ENCODE measurements at regions not wholly inside any gene's neighbourhood (a gene's known extent, or its start where the extent isn't known, plus 50 kb on each side); places are given as distances from the start of the nearest gene placed in this dataset.

GRCh38 chr13:86095351-86095750 lies 296.1 kb upstream of the SLITRK6 start:
- no peaks in the 10 kb centered on the region for H3K4me1 ChIP-seq (replicated peaks in 1 of 4; ENCODE audit: control insufficient read depth in 3 of 4, insufficient read depth in 4 of 4, low read length in 3 of 4)
- H2AK5ac ChIP-seq (ENCODE audit: low read depth, low read length), result no peak overlapping the region
- no peak overlapping the region for H3K4me3 ChIP-seq (ENCODE audit: extremely low read depth in 1 of 4, insufficient read depth in 2 of 4, low read depth in 3 of 4, low read length in 4 of 4)
- H3K18ac ChIP-seq (ENCODE audit: extremely low read depth, low read length), result no peak overlapping the region
- no peak overlapping the region for H3K4ac ChIP-seq (replicated peaks; ENCODE audit: insufficient read length, low read depth, low read length)
- 70% methylated on average over 3 of the region's 3 CpGs; no CpG with 5 or more reads in 1 of the 2 experiments for WGBS, 2 experiments (ENCODE audit: extremely low coverage in 1 of 2, insufficient coverage in 1 of 2, insufficient read length in 1 of 2, insufficient replicate concordance in 2 of 2, low coverage in 1 of 2, low lambda C conversion rate in 2 of 2, missing lambda C conversion rate in 1 of 2)
- H3K9ac ChIP-seq (replicated peaks in 1 of 4; ENCODE audit: extremely low read depth in 1 of 4, low read depth in 3 of 4, low read length in 3 of 4), result no peak overlapping the region
- no peak overlapping the region for H3K14ac ChIP-seq (ENCODE audit: insufficient read length)
- no peak overlapping the region for H2BK5ac ChIP-seq (ENCODE audit: low read depth, low read length)
- H3K79me1 ChIP-seq (ENCODE audit: low read depth, low read length), result no peaks in the 10 kb centered on the region
- no peak overlapping the region for H4K8ac ChIP-seq (ENCODE audit: extremely low read depth, insufficient read depth, low read length)
- H3K56ac ChIP-seq (replicated peaks; ENCODE audit: insufficient read length, low read depth, low read length), result no peak overlapping the region
- H2BK12ac ChIP-seq (ENCODE audit: low read depth, low read length), result no peak overlapping the region
- no peak overlapping the region for H2BK120ac ChIP-seq (replicated peaks; ENCODE audit: low read depth, low read length)
- H3K23me2 ChIP-seq (ENCODE audit: low read depth, low read length), result no peaks in the 10 kb centered on the region
- no peak overlapping the region for H3K23ac ChIP-seq (ENCODE audit: insufficient read length)
- no peak for TF ChIP-seq E2F6 (IDR thresholded peaks at IDR 0.05)
- no peak for TF ChIP-seq EZH2 (IDR thresholded peaks at IDR 0.05; ENCODE audit: low read depth, low read length, severe bottlenecking)
- no peak for TF ChIP-seq GABPA (IDR thresholded peaks at IDR 0.05; ENCODE audit: borderline replicate concordance, insufficient read depth, low read length)
- no peak for TF ChIP-seq KDM4A (IDR thresholded peaks at IDR 0.05; ENCODE audit: low read depth, low read length, severe bottlenecking)
- no peak for TF ChIP-seq TAF1 (IDR thresholded peaks at IDR 0.05; ENCODE audit: low read depth, low read length)
- TF ChIP-seq BRCA1 (IDR thresholded peaks at IDR 0.05; ENCODE audit: low read depth, low read length), result no peak
- no peak for TF ChIP-seq RNF2 (IDR thresholded peaks at IDR 0.05; ENCODE audit: borderline replicate concordance, low read depth, low read length, missing control alignments, poor library complexity, severe bottlenecking)
- no peaks in the 10 kb centered on the region for H3K9me3 ChIP-seq (ENCODE audit: insufficient read depth in 2 of 2, low read depth in 1 of 2, low read length in 1 of 2)
- no peaks in the 10 kb centered on the region for H3K36me3 ChIP-seq (ENCODE audit: control insufficient read depth in 2 of 4, insufficient read depth in 4 of 4, low read length in 3 of 4)
- H4K5ac ChIP-seq (ENCODE audit: insufficient read length, low read depth, low read length), result no peak overlapping the region
- H2BK20ac ChIP-seq (ENCODE audit: low read length), result no peak overlapping the region
- H4K20me1 ChIP-seq (replicated peaks in 1 of 2; ENCODE audit: control insufficient read depth in 1 of 2, insufficient read depth in 2 of 2, low read length in 2 of 2), result no peaks in the 10 kb centered on the region
- H2AFZ ChIP-seq (ENCODE audit: low read length), result no peak overlapping the region
- no peak overlapping the region for H3K27ac ChIP-seq (ENCODE audit: low read depth, low read length)
- no peak overlapping the region for H4K91ac ChIP-seq (replicated peaks; ENCODE audit: insufficient read length, low read length)
- POLR2A ChIA-PET (ENCODE audit: partially characterized antibody), result no interaction called here
- H3K27me3 ChIP-seq (replicated peaks in 1 of 4; ENCODE audit: control insufficient read depth in 3 of 4, extremely low read depth in 1 of 4, insufficient read depth in 3 of 4, low read length in 3 of 4), result no peaks in the 10 kb centered on the region
- FAIRE-seq (no peak), DNase-seq (ENCODE audit: low read depth in 1 of 2, low spot score in 2 of 2) (no peak)
- H3K4me2 ChIP-seq (ENCODE audit: insufficient read depth in 1 of 2, low read depth in 2 of 2, low read length in 2 of 2), result no peak overlapping the region
- H2BK15ac ChIP-seq (ENCODE audit: low read length), result no peak overlapping the region
- H3K79me2 ChIP-seq (ENCODE audit: control insufficient read depth in 1 of 2, insufficient read depth in 2 of 2, low read length in 2 of 2), result no peaks in the 10 kb centered on the region
- CTCF ChIA-PET (ENCODE audit: partially characterized antibody), result no interaction called here
